ENCODE measurements at regions not wholly inside any gene's neighbourhood (a gene's known extent, or its start where the extent isn't known, plus 50 kb on each side); places are given as distances from the start of the nearest gene placed in this dataset.
"Not testable (repeated sequence)": the region's sequence is repeated elsewhere in the genome, so short reads cannot be mapped to it uniquely, and the experiment has no call there.

GRCh38 chr10:80728354-80728753 lies 190.7 kb downstream of the SH2D4B start:
- TF ChIP-seq POLR2AphosphoS5, CTCF (IDR thresholded peaks at IDR 0.05): not testable (repeated sequence)
